NCI-H128 (cell line): ENCODE measurements at regions not wholly inside any gene's neighbourhood (a gene's known extent, or its start where the extent isn't known, plus 50 kb on each side); places are given as distances from the start of the nearest gene placed in this dataset.
A peak's percentile ranks its signal among the peaks of the same experiment; 100 is the strongest.

Experiments
- DNase-seq: peaks from one replicate; lab custom pipeline; 2025; ENCODE audit not compliant: unreplicated experiment; lab: John Stamatoyannopoulos, UW

GRCh38 chr3:22922317-22922716 lies 280.8 kb upstream of the UBE2E2 start:
- DNase-seq = no peak

GRCh38 chr3:22923711-22924110 lies 279.4 kb upstream of the UBE2E2 start:
- DNase-seq = no peak

GRCh38 chr3:22928216-22929110 lies 274.7 kb upstream of the UBE2E2 start:
- no peak for DNase-seq

- no peak for DNase-seq
Measured at GRCh38 chr3:22933051-22933840, 269.9 kb upstream of the UBE2E2 start.

GRCh38 chr3:22933841-22934116 lies 269.3 kb upstream of the UBE2E2 start:
- no peak for DNase-seq

- no peak for DNase-seq
Measured at GRCh38 chr3:22935040-22935439, 268.1 kb upstream of the UBE2E2 start.

GRCh38 chr3:22937536-22937935 lies 265.6 kb upstream of the UBE2E2 start:
- DNase-seq = no peak

- DNase-seq = no peak
Measured at GRCh38 chr3:22938739-22939138, 264.4 kb upstream of the UBE2E2 start.

GRCh38 chr3:22939349-22939748 lies 263.8 kb upstream of the UBE2E2 start:
- no peak for DNase-seq

GRCh38 chr3:22940285-22940684 lies 262.8 kb upstream of the UBE2E2 start:
- DNase-seq = no peak

GRCh38 chr3:22942981-22943380 lies 260.1 kb upstream of the UBE2E2 start:
- no peak for DNase-seq

- DNase-seq = no peak
Measured at GRCh38 chr3:22947851-22948250, 255.3 kb upstream of the UBE2E2 start.

- no peak for DNase-seq
Measured at GRCh38 chr3:22951910-22952309, 251.2 kb upstream of the UBE2E2 start.

GRCh38 chr3:22952860-22953259 lies 250.3 kb upstream of the UBE2E2 start:
- DNase-seq = no peak

- no peak for DNase-seq
Measured at GRCh38 chr3:22959593-22959992, 243.5 kb upstream of the UBE2E2 start.

GRCh38 chr3:22960105-22960984 lies 242.8 kb upstream of the UBE2E2 start:
- peak; percentile 3 for DNase-seq

GRCh38 chr3:22962244-22962643 lies 240.9 kb upstream of the UBE2E2 start:
- no peak for DNase-seq

GRCh38 chr3:22966349-22966748 lies 236.8 kb upstream of the UBE2E2 start:
- DNase-seq = no peak

- no peak for DNase-seq
Measured at GRCh38 chr3:22969276-22969675, 233.9 kb upstream of the UBE2E2 start.

- no peak for DNase-seq
Measured at GRCh38 chr3:22971497-22971896, 231.6 kb upstream of the UBE2E2 start.

GRCh38 chr3:22977042-22977441 lies 226.1 kb upstream of the UBE2E2 start:
- no peak for DNase-seq
